PC-9 (cell line): ENCODE measurements at regions not wholly inside any gene's neighbourhood (a gene's known extent, or its start where the extent isn't known, plus 50 kb on each side); places are given as distances from the start of the nearest gene placed in this dataset.

Source experiments
- CTCF ChIP-seq: fragments of 200-600 bp; sonication (generic); conservative IDR thresholded peaks from 2 replicates; pipeline ENCODE4 v1.6.1; 2017; ENCODE audit warnings: mixed run types, antibody characterized with exemption, mild to moderate bottlenecking, moderate library complexity
- EZH2 ChIP-seq: fragments of 200-600 bp; sonication (generic); IDR thresholded peaks from 2 replicates; pipeline ENCODE4 v1.8.0; 2017; ENCODE audit warnings: antibody characterized with exemption, low read depth

GRCh38 chr5:18968966-18969365, 1019.0 kb downstream of the CDH18 start:
- TF ChIP-seq CTCF (no peak), EZH2 (no peak)
